IMR-90 (cell line): ENCODE measurements at regions not wholly inside any gene's neighbourhood (a gene's known extent, or its start where the extent isn't known, plus 50 kb on each side); places are given as distances from the start of the nearest gene placed in this dataset.

ENCODE experiments used
- CEBPB ChIP-seq: IDR thresholded peaks from 2 replicates; pipeline ENCODE4 v1.6.1; 2012; ENCODE audit warnings: low read depth, low read length, improper control_type of control experiment
- CTCF ChIP-seq: conservative IDR thresholded peaks from 2 replicates; pipeline ENCODE4 v1.5.1; 2012; ENCODE audit warnings: mild to moderate bottlenecking, low read depth, low read length, improper control_type of control experiment
- POLR2A ChIP-seq: IDR thresholded peaks from 2 replicates; pipeline ENCODE4 v1.6.1; 2012; ENCODE audit warnings: mild to moderate bottlenecking, low read depth, low read length
- RAD21 ChIP-seq: IDR thresholded peaks from 2 replicates; pipeline ENCODE4 v1.6.1; 2012; ENCODE audit warnings: low read length, improper control_type of control experiment
- RFX5 ChIP-seq: IDR thresholded peaks from 2 replicates; pipeline ENCODE4 v1.8.0; 2012; ENCODE audit warnings: low read depth, mild to moderate bottlenecking, low read length, moderate library complexity

- TF ChIP-seq CTCF (no peak), RAD21 (no peak), CEBPB (no peak), RFX5 (no peak), POLR2A (no peak)
Observed at GRCh38 chr2:7567646-7568045, 650.4 kb downstream of the RNF144A start.
